Inflammatory macrophage treated with lipopolysaccharide for 4 hours (primary cell): ENCODE measurements at regions not wholly inside any gene's neighbourhood (a gene's known extent, or its start where the extent isn't known, plus 50 kb on each side); places are given as distances from the start of the nearest gene placed in this dataset.
"Not testable (repeated sequence)": the region's sequence is repeated elsewhere in the genome, so short reads cannot be mapped to it uniquely, and the experiment has no call there.

Source experiments
- DNase-seq: peaks from one replicate; pipeline ENCODE4 v3.0.0-alpha.2; 2020

DNA sequence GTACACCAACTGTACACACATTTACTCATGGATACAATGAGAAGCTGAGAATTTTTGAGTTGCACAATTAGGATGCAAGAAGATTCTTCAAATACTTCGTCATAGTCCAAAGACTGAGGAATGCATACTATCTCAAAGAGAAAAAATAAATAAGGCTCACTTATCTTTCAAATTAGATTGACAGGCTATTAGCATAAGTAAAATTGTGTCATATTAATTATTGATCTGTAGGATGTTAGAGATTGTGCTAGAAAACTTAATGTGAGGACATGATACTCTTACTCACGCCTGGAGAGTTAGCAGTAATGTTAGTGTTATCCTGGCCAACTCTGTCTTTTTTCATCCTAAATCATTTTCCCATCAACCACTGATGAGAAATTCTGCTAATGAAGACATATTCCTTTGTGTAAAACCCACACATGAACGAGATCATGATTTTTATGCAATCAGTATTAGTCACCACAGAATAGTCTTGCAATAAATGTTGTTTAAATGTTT is 659.0 kb downstream of the LTN1 start:
- peak; percentile 56 for DNase-seq

DNA sequence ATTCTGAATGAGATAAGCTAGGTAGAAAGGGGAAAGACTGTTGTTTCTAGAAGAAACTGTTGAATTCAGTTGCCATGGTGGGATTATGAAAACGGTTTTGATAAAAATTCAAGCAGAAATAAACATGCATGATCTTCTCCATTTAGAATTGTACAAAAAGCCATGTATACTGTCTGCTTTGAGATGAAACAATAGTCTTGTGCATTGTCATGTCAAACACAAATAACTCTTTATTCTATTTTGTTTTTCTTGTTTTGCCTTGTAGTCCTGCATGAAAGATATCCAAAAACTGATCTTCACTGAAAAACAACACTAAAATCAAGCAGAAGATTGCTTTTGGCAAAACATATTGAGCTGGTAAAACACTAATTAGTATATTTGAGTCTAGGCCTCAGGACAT is 659.9 kb downstream of the LTN1 start:
- no peak for DNase-seq

DNA sequence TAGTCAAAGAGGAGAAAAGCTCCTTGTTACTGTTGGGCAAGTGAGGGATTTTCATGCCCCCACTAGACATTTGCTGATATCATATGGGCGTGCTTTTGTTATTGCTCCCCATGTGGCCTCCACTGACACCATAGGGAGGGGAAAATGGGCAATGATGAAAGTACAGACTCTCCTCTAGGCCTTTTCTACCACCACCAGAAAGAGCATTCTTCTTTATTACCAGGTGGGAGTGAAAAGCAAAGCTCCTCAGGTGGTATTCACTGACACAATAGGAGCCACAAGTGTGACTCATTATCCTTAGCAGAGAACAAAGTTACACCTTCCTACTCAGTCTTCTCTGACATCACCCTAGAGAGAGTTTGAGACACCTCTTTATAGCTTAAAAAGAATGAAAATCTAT is 667.1 kb downstream of the LTN1 start:
- no peak for DNase-seq

DNA sequence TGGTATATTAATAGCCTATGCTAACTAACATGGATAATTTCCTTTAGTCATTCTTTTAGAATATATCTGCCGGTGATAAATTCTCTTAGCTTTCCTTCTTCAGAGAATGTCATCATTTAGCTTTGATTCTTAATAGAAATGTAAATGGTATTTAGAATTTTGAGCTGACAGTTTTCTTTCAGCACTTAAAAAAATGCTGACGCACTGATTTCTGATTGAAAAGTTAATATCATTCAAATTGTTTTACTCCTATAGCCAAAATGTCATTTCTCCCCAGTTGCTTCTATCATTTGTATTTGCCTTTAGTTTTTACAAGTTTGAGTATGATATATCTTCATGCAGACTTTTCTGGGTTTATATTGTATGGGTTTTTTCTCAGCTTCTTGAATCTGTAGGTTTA is 668.0 kb downstream of the LTN1 start:
- DNase-seq, result no peak

DNA sequence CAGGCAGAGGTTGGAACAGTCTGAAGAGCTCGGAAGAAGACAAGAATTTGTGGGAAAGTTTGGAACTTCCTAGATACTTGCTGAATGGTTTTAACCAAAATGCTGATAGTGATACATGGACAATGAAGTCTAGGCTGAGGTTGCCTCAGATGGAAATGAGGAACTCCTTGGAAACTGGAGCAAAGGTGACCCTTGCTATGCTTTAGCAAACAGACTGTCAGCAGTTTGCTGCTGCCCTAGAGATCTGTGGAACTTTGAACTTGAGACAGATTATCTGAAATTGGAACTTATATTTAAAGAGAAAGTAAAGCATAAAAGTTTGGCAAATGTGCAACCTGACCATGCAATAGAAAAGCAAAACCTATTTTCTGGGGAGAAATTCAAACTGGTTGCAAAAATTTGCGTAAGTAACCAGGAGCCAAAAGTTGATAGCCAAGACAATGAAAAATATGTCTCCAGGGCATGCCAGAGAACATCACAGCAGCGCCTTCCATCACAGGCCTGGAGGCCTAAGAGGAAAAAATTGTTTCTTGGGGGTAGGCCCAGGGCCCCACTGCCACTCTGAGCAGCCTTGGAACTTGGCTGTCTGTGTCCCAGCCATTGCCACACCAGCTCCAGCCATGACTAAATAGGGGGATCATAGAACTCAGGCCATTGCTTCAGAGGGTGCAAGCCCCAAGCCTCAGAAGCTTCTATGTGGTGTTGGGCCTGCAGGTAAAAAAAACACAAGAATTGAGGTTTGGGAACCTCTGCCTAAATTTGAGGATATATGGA is 675.3 kb downstream of the LTN1 start:
- DNase-seq, result peak; percentile 5

DNA sequence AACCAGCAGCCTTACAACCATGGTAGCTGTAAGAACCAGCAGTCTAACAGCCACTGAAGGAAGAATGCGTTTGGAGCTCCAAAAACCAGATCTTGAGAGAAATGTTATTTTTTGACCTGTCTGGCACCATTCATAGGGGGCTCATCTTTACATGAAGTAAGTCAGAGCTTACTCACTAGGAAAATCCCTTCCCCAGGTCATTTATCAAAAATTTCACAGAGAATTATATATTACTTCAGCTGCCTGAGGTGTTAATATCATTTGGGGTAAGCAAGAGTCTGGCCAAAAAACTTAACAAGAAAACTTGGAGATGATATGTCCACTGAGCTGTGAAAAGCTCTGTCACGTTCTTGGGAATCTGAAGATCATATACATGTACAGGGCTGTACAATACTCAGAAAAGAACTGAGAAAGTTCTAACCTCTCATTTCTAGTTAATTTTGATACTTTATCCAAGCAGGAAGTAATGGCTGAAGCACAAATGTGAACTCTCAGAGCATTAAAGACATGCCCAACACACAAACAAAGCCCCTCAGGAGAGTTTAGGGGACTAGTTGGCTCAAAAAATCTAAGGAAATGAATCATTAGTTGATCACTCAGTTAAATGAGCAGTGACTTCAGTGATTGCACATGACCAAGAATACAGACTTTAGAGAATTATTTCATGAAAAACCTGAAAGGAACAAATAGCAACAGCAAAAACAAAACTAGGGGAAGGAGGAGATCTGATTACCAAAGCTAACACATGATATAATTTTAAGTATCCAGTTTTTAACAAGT is 681.1 kb downstream of the LTN1 start:
- DNase-seq, result no peak

DNA sequence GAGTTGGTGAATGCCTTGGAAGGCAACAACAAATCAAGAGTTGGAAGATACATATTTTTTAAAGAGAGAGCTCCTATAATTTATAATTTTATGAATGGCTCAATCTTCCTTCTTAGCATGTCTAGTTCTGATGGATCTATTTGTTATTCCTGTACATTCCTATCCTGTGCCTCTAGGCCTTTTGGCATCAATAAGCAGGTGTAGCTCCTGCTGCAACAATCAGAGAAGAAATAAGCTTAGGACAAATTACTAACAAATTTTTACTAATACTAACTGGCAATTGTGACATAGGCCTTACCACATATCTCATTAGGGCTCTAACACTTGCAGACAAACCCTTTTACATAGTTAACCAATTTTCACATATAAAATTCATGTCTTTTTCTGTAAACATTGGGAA is 682.0 kb downstream of the LTN1 start:
- DNase-seq, result no peak

DNA sequence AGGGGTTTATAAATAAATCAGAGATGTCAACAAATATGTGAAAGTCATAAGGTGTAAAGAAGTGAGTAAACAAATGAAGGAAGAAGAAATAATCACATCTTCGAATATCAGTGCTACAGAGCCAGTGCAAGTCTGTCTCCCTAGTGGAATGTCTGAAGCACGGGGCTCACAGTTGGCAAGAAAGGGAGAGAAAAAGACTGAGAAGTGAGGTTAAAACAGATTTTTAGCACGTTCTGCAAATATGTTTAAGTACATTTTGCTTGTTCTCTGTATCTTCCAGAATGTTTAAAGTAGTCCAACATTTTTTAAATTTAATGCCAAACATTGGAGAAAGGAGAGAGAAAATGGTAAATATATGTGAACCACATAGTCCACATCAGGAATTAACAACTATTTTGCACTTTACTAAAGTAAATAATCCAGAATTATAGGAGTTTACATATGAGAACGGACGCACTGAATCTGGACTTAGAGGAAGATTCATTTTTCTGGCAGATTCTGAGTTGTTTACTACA is 682.4 kb downstream of the LTN1 start:
- no peak for DNase-seq

GRCh38 chr21:28309596-28309995 is 683.1 kb downstream of the LTN1 start:
- no peak for DNase-seq

DNA sequence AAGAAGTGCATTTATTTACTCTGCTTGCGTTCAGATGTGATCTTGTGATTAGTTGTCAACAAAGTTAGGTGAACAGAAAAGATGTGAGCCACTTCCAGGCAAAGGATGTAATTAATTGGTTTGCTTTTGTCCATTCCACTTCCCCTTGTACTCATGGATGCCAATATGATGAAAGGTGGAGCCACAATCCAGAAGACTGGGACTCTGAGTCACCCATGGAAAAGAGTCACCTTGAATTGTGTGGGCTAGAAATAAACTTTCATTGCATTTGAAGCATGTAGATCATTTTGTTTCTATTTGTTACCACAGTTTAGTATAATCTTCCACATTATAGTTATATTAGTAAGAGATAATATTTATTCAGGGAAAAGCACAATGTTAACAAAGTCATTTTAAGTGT is 684.2 kb downstream of the LTN1 start:
- no peak for DNase-seq

DNA sequence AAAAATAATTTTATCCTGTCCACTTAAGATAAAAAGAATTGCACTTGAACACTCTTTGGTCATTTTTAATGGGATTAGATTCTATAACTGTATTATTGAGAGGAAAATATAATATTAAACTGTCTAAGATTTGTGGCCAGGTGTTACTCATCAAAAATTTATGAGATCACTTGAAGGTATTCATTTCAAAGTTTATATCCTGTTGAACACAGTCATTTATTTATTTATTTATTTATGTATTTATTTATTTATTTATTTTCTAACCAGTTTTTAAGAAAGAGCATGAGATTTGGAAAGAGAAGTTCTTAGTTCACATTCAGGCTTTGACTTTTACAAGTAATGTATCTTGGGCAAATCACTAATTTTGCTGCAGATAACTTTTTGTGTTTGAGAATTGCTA is 692.7 kb downstream of the LTN1 start:
- no peak for DNase-seq

- no peak for DNase-seq
Observed at GRCh38 chr21:28298251-28298672, 694.4 kb downstream of the LTN1 start.

GRCh38 chr21:28294051-28294450 is 698.6 kb downstream of the LTN1 start:
- DNase-seq, result no peak

DNA sequence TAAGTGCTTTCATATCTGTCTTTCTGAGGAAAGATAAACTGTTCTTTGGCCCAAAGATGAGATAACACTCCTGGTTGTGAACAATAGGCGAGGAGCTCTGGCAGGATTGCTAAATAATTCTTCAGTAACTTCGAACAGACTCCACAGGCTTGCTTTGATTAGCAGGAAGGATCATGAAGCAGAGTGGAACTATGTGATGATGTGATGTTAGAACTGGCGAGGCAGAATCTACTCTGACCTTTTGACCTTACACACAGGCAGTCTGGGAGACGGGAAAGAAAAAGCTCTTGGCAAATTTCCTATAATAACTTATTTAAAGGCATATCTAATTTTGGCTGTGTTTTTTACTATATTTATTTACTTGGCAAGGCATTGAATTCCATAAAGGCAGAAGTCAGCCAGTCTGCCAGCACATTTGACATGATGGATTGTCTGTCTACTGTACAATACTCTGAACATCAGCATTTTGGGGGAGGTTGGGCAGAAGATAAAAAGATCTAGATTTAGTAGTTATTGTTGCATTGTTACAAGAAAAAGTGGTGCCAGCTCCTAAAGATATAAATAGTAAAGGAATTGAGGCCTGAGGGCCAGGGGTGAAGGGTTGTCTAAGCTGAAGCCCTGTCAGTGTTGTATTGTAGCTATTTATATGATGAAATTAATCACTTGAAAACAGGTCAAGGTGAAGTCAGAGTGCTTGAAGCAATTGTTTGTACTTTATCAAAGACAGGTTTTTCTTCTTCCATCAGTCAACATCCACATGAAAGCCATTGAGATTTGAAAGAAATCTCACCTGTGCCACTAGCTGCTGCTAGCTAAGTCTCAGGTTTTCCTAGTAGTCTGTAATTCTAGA is 708.8 kb downstream of the LTN1 start:
- no peak for DNase-seq

GRCh38 chr21:28282833-28283232 is 709.8 kb downstream of the LTN1 start:
- DNase-seq, result no peak

DNA sequence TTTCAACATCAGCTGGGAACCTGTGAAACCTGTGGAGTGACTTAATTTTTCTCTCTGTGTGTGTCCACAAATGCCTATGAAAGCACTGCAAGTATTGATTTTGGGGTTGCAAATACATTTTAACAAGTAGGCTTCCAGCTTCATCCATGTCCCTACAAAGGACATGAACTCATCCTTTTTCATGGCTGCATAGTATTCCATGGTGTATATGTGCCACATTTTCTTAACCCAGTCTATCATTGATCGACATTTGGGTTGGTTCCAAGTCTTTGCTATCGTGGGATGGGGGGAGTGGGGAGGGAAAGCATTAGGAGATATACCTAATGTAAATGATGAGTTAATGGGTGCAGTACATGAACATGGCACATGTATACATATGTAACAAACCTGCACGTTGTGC is 711.3 kb downstream of the LTN1 start:
- not testable (repeated sequence) for DNase-seq

GRCh38 chr21:28280611-28281010 is 712.1 kb downstream of the LTN1 start:
- no peak for DNase-seq

DNA sequence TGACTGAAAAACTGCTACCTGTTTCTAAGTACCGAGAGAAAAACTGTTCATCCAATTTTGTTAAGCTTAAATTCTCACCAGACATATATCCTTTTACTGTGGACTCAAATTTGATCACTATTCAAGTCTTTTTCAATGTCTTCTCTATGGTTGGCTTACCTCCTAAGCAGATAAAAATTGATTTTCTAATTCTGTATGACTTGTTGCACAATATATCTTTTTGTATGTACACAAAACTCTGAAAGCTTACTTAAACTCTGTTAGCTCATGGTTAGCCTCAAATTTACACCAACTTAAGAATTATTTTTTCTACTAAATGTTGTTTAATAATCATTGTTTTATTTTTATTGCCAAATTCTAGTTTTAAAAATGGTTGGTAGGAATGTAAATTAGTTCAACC is 715.4 kb downstream of the LTN1 start:
- no peak for DNase-seq

GRCh38 chr21:28272272-28272992 is 720.2 kb downstream of the LTN1 start:
- no peak for DNase-seq

DNA sequence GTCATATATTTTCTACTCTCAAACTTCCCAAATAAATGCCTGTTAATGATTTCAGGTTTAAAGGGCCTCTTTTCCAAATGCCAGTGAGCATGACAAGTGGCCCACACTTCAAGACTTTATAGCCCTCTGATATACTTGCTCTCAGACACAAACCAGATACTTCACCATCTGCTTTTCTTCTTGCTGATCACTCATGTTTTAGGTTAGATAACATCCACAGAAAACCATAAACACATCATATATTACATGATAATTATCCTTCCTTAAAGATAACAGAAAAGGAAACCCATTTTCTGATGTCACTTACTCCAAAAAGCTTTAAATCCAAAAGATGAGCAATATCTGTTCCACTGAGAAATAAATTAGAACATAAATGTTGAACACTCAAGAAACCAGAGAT is 723.5 kb downstream of the LTN1 start:
- DNase-seq, result no peak

DNA sequence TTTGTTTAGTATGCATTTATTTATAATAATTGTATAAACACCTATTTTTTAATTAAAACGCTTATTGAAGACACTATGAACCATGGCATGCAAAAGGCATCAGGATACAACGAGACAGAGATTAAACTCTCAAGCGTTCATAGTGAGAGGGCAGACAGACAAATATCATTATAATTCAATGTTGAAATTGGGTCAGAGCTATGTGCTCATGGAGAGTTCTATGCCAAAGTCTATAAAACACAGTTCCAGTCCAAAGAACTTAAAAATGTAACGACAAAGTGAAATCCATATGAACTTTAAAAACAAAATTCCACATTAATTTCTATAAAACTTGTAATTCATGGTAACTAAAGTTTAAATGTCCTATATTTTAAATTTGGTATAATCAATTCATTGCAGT is 724.0 kb downstream of the LTN1 start:
- DNase-seq, result no peak

- DNase-seq, result no peak
Observed at GRCh38 chr21:28267449-28267848, 725.2 kb downstream of the LTN1 start.
